Stimulated activated naive B cell treated with anti-CD40 and anti-IgM and Interleukin-4, amounts not matched to agents 10 μg/mL and 1 μg/mL and 100 μg/mL, for 72 hours (primary cell): ENCODE measurements at regions not wholly inside any gene's neighbourhood (a gene's known extent, or its start where the extent isn't known, plus 50 kb on each side); places are given as distances from the start of the nearest gene placed in this dataset.

Experiments used
- ATAC-seq, 2 donors: fragments of 150-1000 bp; cut with Tn5 transposase; replicated peaks; 2 replicates each; pipeline ENCODE4 v1.10.0; 2021; ENCODE audit warnings: moderate library complexity in 1 of 2
- DNase-seq: peaks from one replicate; pipeline ENCODE4 v3.0.0; 2021
- H3K27ac Mint-ChIP-seq: one replicate; pipeline ENCODE4 v1.8.0; 2022; ENCODE audit warnings: mild to moderate bottlenecking, mixed read lengths
- H3K27me3 Mint-ChIP-seq, 2 donors: one replicate each; pipeline ENCODE4 v1.8.0; 2022; ENCODE audit warnings: mixed read lengths in 2 of 2
- H3K36me3 Mint-ChIP-seq, 2 donors: one replicate each; pipeline ENCODE4 v1.8.0; 2022; ENCODE audit warnings: mixed read lengths in 2 of 2, mild to moderate bottlenecking in 1 of 2
- H3K4me1 Mint-ChIP-seq, 2 donors: one replicate each; pipeline ENCODE4 v1.8.0; 2022; ENCODE audit warnings: mixed read lengths in 2 of 2, mild to moderate bottlenecking in 1 of 2
- H3K4me3 Mint-ChIP-seq, 2 donors: one replicate each; pipeline ENCODE4 v1.8.0; 2022; ENCODE audit warnings: mild to moderate bottlenecking in 2 of 2, mixed read lengths in 2 of 2, moderate library complexity in 1 of 2
- H3K9me3 Mint-ChIP-seq, 2 donors: one replicate each; pipeline ENCODE4 v1.8.0; 2022; ENCODE audit warnings: mixed read lengths in 2 of 2, mild to moderate bottlenecking in 1 of 2

GRCh38 chr4:173878701-173879100 is 348.7 kb upstream of the HAND2 start:
- ATAC-seq (no peak), DNase-seq (no peak)
- Mint-ChIP-seq H3K27ac (no peak overlapping the region), H3K36me3 (no peaks in the 10 kb centered on the region), H3K4me1 (no peaks in the 10 kb centered on the region), H3K27me3 (no peaks in the 10 kb centered on the region), H3K4me3 (no peak overlapping the region), H3K9me3 (no peaks in the 10 kb centered on the region)

DNA sequence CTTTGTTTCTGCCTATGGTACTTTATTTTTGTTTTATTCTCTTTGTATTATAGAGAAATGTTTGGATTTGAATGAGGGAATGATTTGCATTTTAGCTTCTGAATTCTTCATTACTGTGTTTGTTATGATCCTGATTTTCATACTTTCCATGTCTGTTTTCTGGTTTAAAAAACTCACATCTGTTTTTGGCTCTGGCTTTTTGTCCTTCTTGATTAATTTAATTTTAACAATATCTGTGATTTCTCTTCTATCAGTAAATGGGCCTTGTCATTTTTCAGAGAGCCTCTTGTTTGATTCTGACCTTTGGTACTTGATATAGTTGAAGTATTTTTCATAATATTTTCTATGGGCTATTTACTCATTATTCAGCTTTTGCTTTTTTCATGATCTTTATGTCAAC is 341.6 kb upstream of the HAND2 start:
- no peak overlapping the region for H3K4me3 Mint-ChIP-seq
- no peak overlapping the region for H3K27ac Mint-ChIP-seq
- H3K9me3 Mint-ChIP-seq = peaks cover 2 to 4% of the 10 kb centered on the region in 2 donors
- no peaks in the 10 kb centered on the region for H3K4me1 Mint-ChIP-seq
- H3K27me3 Mint-ChIP-seq = no peaks in the 10 kb centered on the region
- H3K36me3 Mint-ChIP-seq = no peaks in the 10 kb centered on the region
- DNase-seq = no peak
- ATAC-seq = no peak

- Mint-ChIP-seq H3K36me3 (peaks cover 0 to 2% of the 10 kb centered on the region in 2 donors), H3K4me1 (no peaks in the 10 kb centered on the region)
- no peak for ATAC-seq
Measured at GRCh38 chr4:173866322-173867026, 336.4 kb upstream of the HAND2 start.

GRCh38 chr4:173862754-173863153 is 332.7 kb upstream of the HAND2 start:
- no peaks in the 10 kb centered on the region for H3K4me1 Mint-ChIP-seq
- H3K27ac Mint-ChIP-seq = no peak overlapping the region
- H3K9me3 Mint-ChIP-seq = peaks cover 12 to 18% of the 10 kb centered on the region in 2 donors
- ATAC-seq (no peak), DNase-seq (no peak)
- H3K27me3 Mint-ChIP-seq = no peaks in the 10 kb centered on the region
- H3K36me3 Mint-ChIP-seq = peaks cover 0 to 2% of the 10 kb centered on the region in 2 donors
- H3K4me3 Mint-ChIP-seq = no peak overlapping the region

More at GRCh38 chr4:173866322-173867026, 336.4 kb upstream of the HAND2 start:
- Mint-ChIP-seq H3K4me3 (no peak overlapping the region), H3K9me3 (peaks cover 16 to 18% of the 10 kb centered on the region in 2 donors), H3K27ac (no peak overlapping the region), H3K27me3 (no peaks in the 10 kb centered on the region)
- no peak for DNase-seq

GRCh38 chr4:173860094-173860493 is 330.1 kb upstream of the HAND2 start:
- no peaks in the 10 kb centered on the region for H3K27me3 Mint-ChIP-seq

DNA sequence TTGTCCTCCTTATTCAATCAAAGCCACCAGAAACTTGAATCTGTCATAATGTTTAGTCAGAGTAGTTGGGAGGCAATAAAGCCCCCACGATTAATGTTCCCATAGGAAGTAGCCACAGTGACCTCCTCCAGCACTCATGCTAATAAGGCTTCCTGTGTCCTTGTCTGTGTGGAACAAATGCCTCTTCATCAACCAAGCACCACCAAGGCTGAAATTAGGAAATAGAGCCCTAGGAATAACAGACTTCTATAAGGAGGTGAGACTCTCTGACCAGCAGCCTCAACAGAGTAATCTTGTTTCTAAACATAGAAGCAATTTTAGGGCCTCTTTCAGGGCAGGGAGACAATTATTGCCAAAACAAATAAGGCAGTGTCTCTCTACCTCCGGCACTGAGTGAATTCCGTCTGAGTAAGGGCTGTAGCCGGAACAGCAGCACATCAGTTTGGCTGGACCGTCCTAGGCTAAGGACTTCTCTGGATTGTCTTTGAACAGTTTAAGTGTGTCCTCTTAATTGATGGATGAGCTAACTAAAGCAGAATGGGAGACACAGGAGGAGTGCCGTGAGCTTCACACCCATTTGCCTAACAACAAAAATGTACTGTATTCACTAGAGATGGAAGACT is 329.2 kb upstream of the HAND2 start:
- Mint-ChIP-seq H3K36me3 (no peaks in the 10 kb centered on the region), H3K9me3 (peaks cover 5 to 13% of the 10 kb centered on the region in 2 donors), H3K4me1 (no peaks in the 10 kb centered on the region), H3K27ac (no peak overlapping the region), H3K27me3 (no peaks in the 10 kb centered on the region), H3K4me3 (no peak overlapping the region)
- ATAC-seq (no peak), DNase-seq (no peak)

More at GRCh38 chr4:173860094-173860493, 330.1 kb upstream of the HAND2 start:
- ATAC-seq (no peak), DNase-seq (no peak)
- H3K27ac Mint-ChIP-seq = no peak overlapping the region
- H3K36me3 Mint-ChIP-seq = peaks cover 0 to 2% of the 10 kb centered on the region in 2 donors
- no peak overlapping the region for H3K4me3 Mint-ChIP-seq
- H3K9me3 Mint-ChIP-seq = peaks cover 12 to 21% of the 10 kb centered on the region in 2 donors
- no peaks in the 10 kb centered on the region for H3K4me1 Mint-ChIP-seq

- Mint-ChIP-seq H3K27ac (no peak overlapping the region), H3K4me3 (no peak overlapping the region), H3K36me3 (no peaks in the 10 kb centered on the region), H3K4me1 (no peaks in the 10 kb centered on the region), H3K9me3 (peaks cover 0 to 7% of the 10 kb centered on the region in 2 donors), H3K27me3 (no peaks in the 10 kb centered on the region)
- ATAC-seq = no peak
- DNase-seq = no peak
Measured at GRCh38 chr4:173858471-173858870, 328.4 kb upstream of the HAND2 start.

DNA sequence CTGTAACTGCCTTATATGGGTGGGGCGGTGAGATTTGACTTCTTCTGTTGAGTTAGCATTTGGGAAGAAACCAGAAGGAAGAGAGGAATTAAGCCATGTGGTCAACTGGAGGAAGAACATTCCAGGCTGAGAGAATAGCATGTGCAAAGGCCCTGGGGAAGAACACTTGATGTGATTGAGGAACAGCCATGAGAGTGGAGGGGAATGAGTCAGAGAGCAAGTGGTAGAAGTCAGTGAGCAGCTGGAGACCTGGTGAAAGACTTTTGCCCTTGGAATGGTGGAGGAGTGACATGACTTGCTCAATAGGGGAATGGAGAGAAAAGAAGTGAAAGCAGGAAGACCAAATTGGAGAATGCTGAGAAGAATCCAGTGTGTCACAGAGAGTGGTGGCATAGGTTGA is 327.8 kb upstream of the HAND2 start:
- H3K27me3 Mint-ChIP-seq = no peaks in the 10 kb centered on the region
- no peaks in the 10 kb centered on the region for H3K36me3 Mint-ChIP-seq
- no peak overlapping the region for H3K4me3 Mint-ChIP-seq
- H3K4me1 Mint-ChIP-seq = no peaks in the 10 kb centered on the region
- ATAC-seq (no peak), DNase-seq (no peak)
- no peak overlapping the region for H3K27ac Mint-ChIP-seq
- peaks cover 0 to 6% of the 10 kb centered on the region in 2 donors for H3K9me3 Mint-ChIP-seq

GRCh38 chr4:173855015-173855414 is 325.0 kb upstream of the HAND2 start:
- H3K4me3 Mint-ChIP-seq = no peak overlapping the region
- no peaks in the 10 kb centered on the region for H3K36me3 Mint-ChIP-seq
- H3K4me1 Mint-ChIP-seq = no peaks in the 10 kb centered on the region
- H3K9me3 Mint-ChIP-seq = peaks cover 4% of the 10 kb centered on the region in 2 donors
- H3K27me3 Mint-ChIP-seq = no peaks in the 10 kb centered on the region
- DNase-seq (no peak), ATAC-seq (no peak)
- no peak overlapping the region for H3K27ac Mint-ChIP-seq

GRCh38 chr4:173852775-173853174 is 322.7 kb upstream of the HAND2 start:
- ATAC-seq (no peak), DNase-seq (no peak)
- no peak overlapping the region for H3K27ac Mint-ChIP-seq
- no peaks in the 10 kb centered on the region for H3K27me3 Mint-ChIP-seq
- no peaks in the 10 kb centered on the region for H3K36me3 Mint-ChIP-seq
- no peaks in the 10 kb centered on the region for H3K4me1 Mint-ChIP-seq
- H3K4me3 Mint-ChIP-seq = no peak overlapping the region
- H3K9me3 Mint-ChIP-seq = peaks cover 3 to 4% of the 10 kb centered on the region in 2 donors

DNA sequence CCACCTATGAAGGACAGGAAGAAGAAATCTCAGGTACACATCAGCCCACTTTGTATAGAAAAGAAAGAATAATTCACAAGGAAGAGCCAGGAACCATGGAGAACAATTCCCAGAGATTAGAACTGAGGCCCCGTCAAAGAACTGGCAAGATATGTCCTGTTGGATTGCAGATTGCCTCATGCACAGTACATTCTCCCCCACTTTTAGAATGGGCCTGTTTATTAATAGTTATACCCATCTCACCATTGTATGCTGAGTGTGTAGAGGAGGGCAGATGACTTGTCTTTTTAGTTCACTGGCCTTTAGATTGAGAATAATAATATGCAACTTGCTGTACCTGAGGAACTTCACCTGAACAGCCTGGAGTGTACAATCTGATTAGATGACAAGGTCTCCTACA is 315.6 kb upstream of the HAND2 start:
- Mint-ChIP-seq H3K27me3 (no peaks in the 10 kb centered on the region), H3K36me3 (no peaks in the 10 kb centered on the region), H3K4me1 (no peaks in the 10 kb centered on the region), H3K9me3 (peaks cover 4 to 9% of the 10 kb centered on the region in 2 donors), H3K4me3 (no peak overlapping the region), H3K27ac (no peak overlapping the region)
- ATAC-seq = no peak
- no peak for DNase-seq

DNA sequence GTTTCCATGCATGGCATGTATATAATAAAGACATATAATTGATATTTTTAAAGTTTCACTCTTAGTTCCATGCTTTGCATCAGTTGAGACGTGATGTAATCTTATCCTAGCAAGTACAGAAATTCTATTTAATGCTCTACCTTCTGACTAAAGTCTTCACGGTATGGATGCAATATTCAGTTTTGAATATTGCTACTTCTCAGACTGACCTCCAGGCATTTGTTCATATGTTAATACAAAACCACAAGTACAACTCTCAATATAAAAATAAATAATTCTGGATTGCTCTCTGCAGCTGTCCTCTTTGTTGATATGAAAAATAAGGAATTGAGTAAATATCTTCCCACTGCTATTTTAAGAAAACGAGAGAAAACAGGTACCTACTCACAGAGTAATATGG is 309.8 kb upstream of the HAND2 start:
- Mint-ChIP-seq H3K36me3 (no peaks in the 10 kb centered on the region), H3K27ac (no peak overlapping the region), H3K4me3 (no peak overlapping the region), H3K9me3 (peaks cover 4 to 9% of the 10 kb centered on the region in 2 donors), H3K4me1 (no peaks in the 10 kb centered on the region), H3K27me3 (no peaks in the 10 kb centered on the region)
- ATAC-seq = no peak
- DNase-seq = no peak

- Mint-ChIP-seq H3K36me3 (no peaks in the 10 kb centered on the region), H3K4me3 (no peak overlapping the region), H3K4me1 (no peaks in the 10 kb centered on the region), H3K27ac (no peak overlapping the region), H3K27me3 (no peaks in the 10 kb centered on the region), H3K9me3 (peaks cover 2 to 4% of the 10 kb centered on the region in 2 donors)
- ATAC-seq = no peak
- no peak for DNase-seq
Measured at GRCh38 chr4:173837517-173837916, 307.5 kb upstream of the HAND2 start.

- DNase-seq (no peak), ATAC-seq (no peak)
- Mint-ChIP-seq H3K9me3 (no peaks in the 10 kb centered on the region), H3K36me3 (no peaks in the 10 kb centered on the region), H3K27me3 (no peaks in the 10 kb centered on the region), H3K4me3 (no peak overlapping the region), H3K27ac (no peak overlapping the region), H3K4me1 (no peaks in the 10 kb centered on the region)
Measured at GRCh38 chr4:173835903-173836302, 305.9 kb upstream of the HAND2 start.

GRCh38 chr4:173834151-173834550 is 304.1 kb upstream of the HAND2 start:
- Mint-ChIP-seq H3K4me3 (no peak overlapping the region), H3K27ac (no peak overlapping the region), H3K4me1 (no peaks in the 10 kb centered on the region), H3K9me3 (peaks cover 0 to 3% of the 10 kb centered on the region in 2 donors), H3K36me3 (no peaks in the 10 kb centered on the region), H3K27me3 (no peaks in the 10 kb centered on the region)
- DNase-seq (no peak), ATAC-seq (no peak)
